Bronchial epithelial cell (primary cell): ENCODE measurements at regions not wholly inside any gene's neighbourhood (a gene's known extent, or its start where the extent isn't known, plus 50 kb on each side); places are given as distances from the start of the nearest gene placed in this dataset.

Source experiments
- DNase-seq: peaks from one replicate; pipeline ENCODE4 v3.0.0-alpha.2; 2010; ENCODE audit warnings: low read depth
- FAIRE-seq: peaks from 2 replicates; lab custom pipeline; 2011; peaks lifted over from hg19 to GRCh38; lab: Jason Lieb, UNC
- H3K27me3 ChIP-seq: 2 replicates; pipeline ENCODE4 v1.5.1; 2011; ENCODE audit warnings: low read length; ENCODE audit not compliant: control insufficient read depth, insufficient read depth
- H3K36me3 ChIP-seq: 2 replicates; pipeline ENCODE4 v1.5.1; 2011; ENCODE audit warnings: low read length; ENCODE audit not compliant: control insufficient read depth, insufficient read depth
- H3K4me3 ChIP-seq: 2 replicates; pipeline ENCODE4 v1.5.1; 2011; ENCODE audit warnings: mild to moderate bottlenecking, low read depth, low read length, control low read depth
- CTCF ChIP-seq: IDR thresholded peaks from 2 replicates; pipeline ENCODE4 v1.5.1; 2011; ENCODE audit warnings: mild to moderate bottlenecking, moderate library complexity, low read length, control low read depth, inconsistent platforms; ENCODE audit not compliant: insufficient read depth, severe bottlenecking

DNA sequence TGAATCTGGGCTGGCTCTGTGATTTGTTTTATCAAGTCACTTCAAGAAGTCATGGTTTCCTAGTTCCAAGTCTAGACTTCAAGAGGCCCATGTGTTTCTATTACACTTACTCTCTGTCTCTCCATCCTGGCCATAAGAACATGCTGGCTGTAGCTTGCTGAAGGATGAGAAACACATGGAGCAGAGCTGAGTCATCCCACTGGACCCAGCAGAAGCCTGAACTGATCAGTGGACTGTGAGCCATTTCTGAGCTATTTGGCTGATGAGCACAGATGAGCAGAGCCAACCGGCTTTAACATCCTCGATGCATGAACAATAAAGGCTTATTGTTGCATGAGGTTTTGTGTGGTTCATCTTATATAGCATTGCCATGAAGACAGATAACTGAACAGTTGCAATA lies 290.6 kb upstream of the BOD1L1 start:
- DNase-seq (peak; percentile 92), FAIRE-seq (no peak)
- H3K36me3 ChIP-seq: no peaks in the 10 kb centered on the region
- TF ChIP-seq CTCF: no peak
- no peak overlapping the region for H3K4me3 ChIP-seq
- H3K27me3 ChIP-seq: no peaks in the 10 kb centered on the region

DNA sequence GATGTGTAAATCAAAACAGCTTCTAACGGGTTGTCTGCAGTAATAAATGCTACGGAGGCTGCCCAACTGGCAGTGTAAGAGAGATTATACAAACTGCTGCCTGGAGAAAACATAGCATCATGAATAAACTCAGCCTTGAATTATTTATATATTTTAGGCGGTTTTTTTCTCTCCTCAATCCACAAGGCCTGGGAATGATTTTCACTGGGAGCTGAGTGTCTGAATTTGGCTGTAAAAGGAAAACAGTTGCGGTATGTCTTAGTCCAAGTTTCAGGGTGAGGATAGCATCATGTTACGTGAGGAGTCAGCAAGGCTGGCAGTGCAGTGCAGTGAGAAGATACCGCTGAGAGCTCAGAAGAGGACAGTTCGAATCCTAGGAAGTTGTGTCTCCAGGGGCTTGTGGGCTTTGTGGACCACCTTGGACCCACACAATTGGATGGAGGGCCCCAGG lies 291.5 kb upstream of the BOD1L1 start:
- Histone ChIP-seq H3K4me3 (no peak overlapping the region), H3K27me3 (no peaks in the 10 kb centered on the region), H3K36me3 (no peaks in the 10 kb centered on the region)
- FAIRE-seq (no peak), DNase-seq (no peak)
- no peak for TF ChIP-seq CTCF

DNA sequence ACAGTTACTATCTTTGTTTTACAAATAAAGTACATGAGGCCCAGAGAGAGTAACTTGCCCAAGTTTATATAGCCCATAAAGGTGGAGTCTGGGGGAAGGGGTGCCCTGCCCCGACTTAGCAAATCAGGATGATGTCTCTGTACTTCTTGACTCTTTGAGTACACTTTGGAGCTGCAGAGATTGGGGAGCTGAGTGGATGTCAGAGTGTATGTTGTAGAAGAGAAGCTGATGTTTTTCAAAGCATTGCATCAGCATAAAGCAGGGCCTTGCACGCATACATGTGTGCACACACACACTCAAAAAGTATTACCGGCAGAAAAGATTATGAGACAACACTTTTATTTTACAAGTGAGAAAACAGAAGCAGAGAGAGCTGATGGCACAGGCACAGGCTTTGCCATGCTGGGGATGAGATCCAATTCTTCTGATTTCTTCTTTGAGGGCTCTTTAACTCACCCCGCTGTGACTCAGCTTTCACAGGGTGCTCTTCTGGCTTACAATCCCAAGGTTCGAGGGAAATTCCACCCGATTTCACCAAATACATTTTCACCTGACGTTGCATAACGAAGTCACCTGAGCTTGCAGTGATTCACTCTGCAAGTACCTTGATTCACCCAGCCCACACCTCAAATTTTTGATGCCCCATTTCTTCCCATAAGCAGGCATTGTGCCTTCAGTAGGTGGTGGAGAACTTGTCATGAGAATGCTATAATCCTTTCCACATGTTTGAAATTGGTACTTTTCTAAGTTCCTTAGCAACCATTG lies 292.8 kb upstream of the BOD1L1 start:
- Histone ChIP-seq H3K27me3 (no peaks in the 10 kb centered on the region), H3K36me3 (no peaks in the 10 kb centered on the region), H3K4me3 (no peak overlapping the region)
- peak; percentile 98 for DNase-seq
- FAIRE-seq: no peak
- no peak for TF ChIP-seq CTCF

GRCh38 chr4:13920901-13921300 lies 293.4 kb upstream of the BOD1L1 start:
- Histone ChIP-seq H3K36me3 (no peaks in the 10 kb centered on the region), H3K27me3 (no peaks in the 10 kb centered on the region), H3K4me3 (no peak overlapping the region)
- TF ChIP-seq CTCF: no peak
- FAIRE-seq (peak; percentile 99), DNase-seq (peak; percentile 99)

DNA sequence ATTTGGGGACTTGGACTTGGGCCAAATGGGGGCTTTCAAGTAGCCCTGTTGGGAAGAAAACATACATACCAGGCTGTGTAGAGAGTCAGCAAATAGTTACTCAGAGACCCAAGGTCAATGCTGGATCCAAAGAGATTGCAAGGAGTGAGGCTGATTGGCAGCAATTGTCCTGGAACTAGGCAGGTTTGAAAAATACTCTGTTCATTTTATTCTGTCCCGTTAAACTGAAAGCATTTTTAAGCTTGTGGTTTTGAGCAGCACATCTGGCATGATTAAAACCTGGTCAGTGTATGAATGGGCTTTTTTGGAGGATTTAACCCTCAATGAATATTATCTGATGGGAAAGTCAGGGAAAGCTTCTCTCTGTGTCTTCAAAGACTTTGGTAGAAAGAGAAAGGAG lies 294.3 kb upstream of the BOD1L1 start:
- Histone ChIP-seq H3K27me3 (no peaks in the 10 kb centered on the region), H3K36me3 (no peaks in the 10 kb centered on the region), H3K4me3 (no peak overlapping the region)
- TF ChIP-seq CTCF: no peak
- DNase-seq (no peak), FAIRE-seq (no peak)

DNA sequence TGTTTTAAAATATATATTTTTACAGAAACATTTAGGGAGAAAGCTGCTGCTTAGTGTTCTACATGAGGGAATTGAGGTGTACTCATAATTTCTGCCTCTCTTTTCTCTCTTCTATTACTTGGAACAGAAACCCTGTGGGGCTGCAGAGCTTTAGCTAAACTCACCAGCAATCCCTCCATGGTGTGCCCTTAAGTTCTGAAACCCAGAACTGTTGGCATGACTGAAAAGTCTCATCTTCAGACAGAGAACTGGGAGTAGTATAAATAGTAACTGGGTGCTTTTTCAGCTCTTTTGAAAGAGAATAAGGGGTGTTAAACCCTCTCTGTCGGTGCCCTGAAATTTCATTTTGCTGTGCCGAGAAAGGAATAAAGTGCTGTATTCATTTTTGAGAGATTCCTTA lies 294.9 kb upstream of the BOD1L1 start:
- no peaks in the 10 kb centered on the region for H3K36me3 ChIP-seq
- DNase-seq (no peak), FAIRE-seq (no peak)
- TF ChIP-seq CTCF: no peak
- H3K27me3 ChIP-seq: no peaks in the 10 kb centered on the region
- no peak overlapping the region for H3K4me3 ChIP-seq
